Hepatocyte (in vitro differentiated cells): ENCODE measurements at regions not wholly inside any gene's neighbourhood (a gene's known extent, or its start where the extent isn't known, plus 50 kb on each side); places are given as distances from the start of the nearest gene placed in this dataset.

Source experiments
- CTCF ChIP-seq: fragments of 200-600 bp; sonication (generic); IDR thresholded peaks from 2 replicates; pipeline ENCODE4 v1.5.1; 2016; ENCODE audit warnings: antibody characterized with exemption, mild to moderate bottlenecking; ENCODE audit not compliant: poor library complexity
- EZH2 ChIP-seq: fragments of 200-600 bp; sonication (generic); IDR thresholded peaks from 2 replicates; pipeline ENCODE4 v1.6.1; 2016; ENCODE audit warnings: antibody characterized with exemption, mild to moderate bottlenecking, borderline replicate concordance

GRCh38 chr2:8002765-8003393 is 679.0 kb upstream of the ID2 start:
- TF ChIP-seq CTCF (no peak), EZH2 (no peak)
